ENCODE measurements at regions not wholly inside any gene's neighbourhood (a gene's known extent, or its start where the extent isn't known, plus 50 kb on each side); places are given as distances from the start of the nearest gene placed in this dataset.
A peak's percentile ranks its signal among the peaks of the same experiment; 100 is the strongest.

DNA sequence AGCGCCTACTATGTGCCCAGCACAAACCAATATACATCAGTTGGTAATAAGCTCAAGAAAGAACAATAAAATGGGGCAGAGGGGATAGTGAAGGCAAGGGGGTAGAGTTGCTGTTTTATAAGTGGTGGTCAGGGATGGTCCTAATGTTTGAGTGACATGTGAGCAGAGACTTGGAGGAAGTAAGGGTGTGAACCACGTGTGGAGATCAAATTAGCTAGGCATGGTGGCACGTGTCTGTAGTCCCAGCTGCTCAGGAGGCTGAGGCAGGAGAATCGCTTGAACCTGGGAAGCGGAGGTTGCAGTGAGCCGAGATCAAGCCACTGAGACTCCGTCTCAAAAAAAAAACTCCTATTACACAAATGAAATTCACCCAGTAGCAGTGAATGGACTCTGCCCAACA lies 56.5 kb downstream of the IRX6 start:
- Mint-ChIP-seq H3K36me3 (no peaks in the 10 kb centered on the region), H3K4me3 (no peak overlapping the region), H3K27me3 (peaks cover 7% of the 10 kb centered on the region), H3K9me3 (peaks cover 0 to 2% (median 0%) of the 10 kb centered on the region in 7 donors), H3K27ac (no peak overlapping the region), H3K4me1 (no peaks in the 10 kb centered on the region)
- no peak for DNase-seq
- Histone ChIP-seq H3K4me3 (ENCODE audit: low read depth, low read length) (no peak overlapping the region), H3K9me3 (ENCODE audit: control insufficient read depth in 2 of 2, low read length in 2 of 2) (no peaks in the 10 kb centered on the region), H3K27me3 (ENCODE audit: control insufficient read depth, insufficient read depth, low read length) (no peaks in the 10 kb centered on the region), H3K36me3 (ENCODE audit: control insufficient read depth, insufficient read depth, low read length) (no peaks in the 10 kb centered on the region), H3K27ac (ENCODE audit: insufficient read depth, low read length, poor library complexity, severe bottlenecking) (no peak overlapping the region), H3K4me1 (ENCODE audit: control insufficient read depth, insufficient read depth, low read length, poor library complexity, severe bottlenecking) (no peaks in the 10 kb centered on the region)
- ATAC-seq (ENCODE audit: low read depth in 2 of 2), result no peak

DNA sequence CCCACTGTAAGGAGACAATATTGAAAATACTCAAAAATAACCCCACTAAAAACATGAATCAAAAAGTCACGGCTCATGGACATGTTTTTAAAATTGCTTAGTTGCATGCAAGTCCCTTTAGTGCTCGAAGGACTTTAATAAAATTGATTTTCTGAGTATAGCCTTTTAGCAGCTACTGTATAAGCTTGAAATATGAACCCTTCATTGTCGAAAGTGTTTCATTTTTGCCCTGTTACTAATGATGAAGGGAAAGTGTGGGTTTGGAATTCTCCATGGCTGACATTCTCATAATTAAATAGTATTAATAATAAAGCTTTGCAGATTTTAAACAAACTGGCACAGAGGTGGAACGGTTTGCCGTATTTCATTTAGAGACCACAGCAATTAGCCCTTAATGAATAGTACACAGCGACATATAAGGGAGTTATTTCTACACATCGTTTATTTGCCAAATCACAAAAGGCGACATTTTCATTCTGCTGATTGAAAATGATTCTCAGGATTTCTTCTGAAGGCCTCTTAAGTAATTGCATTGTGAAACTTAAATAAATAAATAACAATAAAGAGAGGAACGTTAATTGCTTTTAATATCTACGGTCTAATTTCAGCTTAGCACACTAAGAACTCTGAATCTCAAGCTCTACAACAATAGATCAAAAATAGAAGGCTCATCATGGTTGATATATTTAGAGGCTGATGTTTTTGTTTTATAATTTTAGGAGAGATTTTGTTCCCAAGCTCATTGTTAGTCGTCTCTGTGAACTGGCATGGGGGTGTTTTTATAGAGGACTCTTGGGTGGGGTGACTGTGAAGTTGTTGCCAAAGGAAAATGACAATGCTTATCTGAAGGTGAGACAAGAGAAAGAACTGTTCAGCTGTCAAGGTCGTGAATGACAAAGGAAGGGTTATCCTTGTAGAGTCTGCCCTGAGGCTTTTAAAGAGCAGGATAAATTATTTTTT lies 60.6 kb downstream of the IRX6 start:
- no peaks in the 10 kb centered on the region for H3K27me3 ChIP-seq (ENCODE audit: control insufficient read depth, insufficient read depth, low read length)
- H3K4me3 ChIP-seq (ENCODE audit: low read depth, low read length), result no peak overlapping the region
- Mint-ChIP-seq H3K27ac (no peak overlapping the region), H3K9me3 (peaks cover 0 to 2% (median 0%) of the 10 kb centered on the region in 7 donors), H3K27me3 (peaks cover 4% of the 10 kb centered on the region), H3K4me1 (no peaks in the 10 kb centered on the region), H3K4me3 (no peak overlapping the region), H3K36me3 (no peaks in the 10 kb centered on the region)
- no peaks in the 10 kb centered on the region for H3K36me3 ChIP-seq (ENCODE audit: control insufficient read depth, insufficient read depth, low read length)
- H3K4me1 ChIP-seq (ENCODE audit: control insufficient read depth, insufficient read depth, low read length, poor library complexity, severe bottlenecking), result no peaks in the 10 kb centered on the region
- H3K27ac ChIP-seq (ENCODE audit: insufficient read depth, low read length, poor library complexity, severe bottlenecking), result no peak overlapping the region
- ATAC-seq (ENCODE audit: low read depth in 2 of 2) (no peak), DNase-seq (no peak)
- H3K9me3 ChIP-seq (ENCODE audit: control insufficient read depth in 2 of 2, low read length in 2 of 2), result no peaks in the 10 kb centered on the region

DNA sequence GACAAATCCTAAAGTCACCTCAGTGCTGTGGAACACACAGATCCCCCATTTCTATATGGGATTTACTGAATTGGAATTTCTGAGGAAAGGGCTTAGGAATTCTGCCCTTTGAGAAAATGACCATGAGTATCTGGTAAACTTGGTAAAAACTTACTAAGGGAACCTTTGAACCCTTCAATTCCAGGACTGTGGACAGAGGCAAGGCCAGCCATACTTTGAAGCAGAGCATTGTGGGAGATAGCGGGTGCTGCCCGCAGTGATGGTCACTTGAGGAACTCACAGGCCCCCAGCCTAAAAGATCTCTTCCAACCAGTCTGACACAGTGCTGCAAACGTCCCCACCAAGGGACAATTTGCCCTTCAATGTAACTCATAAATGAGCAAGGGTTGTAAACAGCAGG lies 61.4 kb downstream of the IRX6 start:
- Histone ChIP-seq H3K4me1 (ENCODE audit: control insufficient read depth, insufficient read depth, low read length, poor library complexity, severe bottlenecking) (no peaks in the 10 kb centered on the region), H3K27me3 (ENCODE audit: control insufficient read depth, insufficient read depth, low read length) (no peaks in the 10 kb centered on the region), H3K4me3 (ENCODE audit: low read depth, low read length) (no peak overlapping the region), H3K36me3 (ENCODE audit: control insufficient read depth, insufficient read depth, low read length) (no peaks in the 10 kb centered on the region), H3K9me3 (ENCODE audit: control insufficient read depth in 2 of 2, low read length in 2 of 2) (no peaks in the 10 kb centered on the region), H3K27ac (ENCODE audit: insufficient read depth, low read length, poor library complexity, severe bottlenecking) (no peak overlapping the region)
- H3K27me3 Mint-ChIP-seq, result peaks cover 4% of the 10 kb centered on the region
- no peaks in the 10 kb centered on the region for H3K4me1 Mint-ChIP-seq
- H3K36me3 Mint-ChIP-seq, result no peaks in the 10 kb centered on the region
- ATAC-seq (ENCODE audit: low read depth in 2 of 2) (no peak), DNase-seq (no peak)
- H3K4me3 Mint-ChIP-seq, result no peak overlapping the region
- no peaks in the 10 kb centered on the region for H3K9me3 Mint-ChIP-seq
- H3K27ac Mint-ChIP-seq, result peak overlapping the region in 1 of 3 donors; percentile 87

DNA sequence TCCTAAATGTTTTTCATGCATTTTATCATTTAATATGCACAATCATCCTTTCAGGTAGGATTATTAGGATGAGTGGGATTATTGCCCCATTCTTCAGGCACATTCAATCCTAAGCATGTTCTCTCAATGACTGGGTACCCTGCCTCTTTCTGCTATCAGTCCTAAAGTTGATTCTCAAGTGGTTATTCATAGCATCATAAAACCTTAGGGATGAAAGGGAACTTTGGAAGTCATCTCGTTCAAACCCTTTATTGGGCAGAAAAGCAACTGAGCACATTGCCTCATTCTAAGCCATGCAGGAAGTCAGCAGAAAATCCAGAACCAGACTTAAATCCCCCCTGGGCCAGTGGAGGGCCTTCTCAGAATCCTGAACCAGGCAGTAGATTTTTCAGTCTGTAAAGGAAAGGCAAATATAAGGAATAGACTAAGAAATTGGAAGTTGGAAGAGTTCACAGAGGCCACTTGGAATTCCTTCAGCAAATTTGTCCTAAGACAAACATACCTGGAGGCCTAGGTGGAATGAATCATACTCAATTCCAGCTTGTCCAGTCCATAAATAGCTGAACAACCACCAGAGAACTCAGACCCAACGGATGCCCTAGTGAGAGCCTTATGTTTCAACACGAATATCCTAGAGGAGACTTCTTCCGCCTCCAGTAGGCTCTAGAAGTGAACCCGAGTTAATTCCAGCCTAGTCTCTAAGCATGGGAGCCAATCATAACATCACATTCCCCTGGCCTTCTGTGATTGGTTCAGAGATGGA lies 62.7 kb downstream of the IRX6 start:
- H3K27me3 ChIP-seq (ENCODE audit: control insufficient read depth, insufficient read depth, low read length), result no peaks in the 10 kb centered on the region
- Mint-ChIP-seq H3K27ac (no peak overlapping the region), H3K4me1 (no peaks in the 10 kb centered on the region), H3K9me3 (no peaks in the 10 kb centered on the region), H3K36me3 (no peaks in the 10 kb centered on the region), H3K27me3 (peaks cover 4% of the 10 kb centered on the region), H3K4me3 (no peak overlapping the region)
- no peak overlapping the region for H3K27ac ChIP-seq (ENCODE audit: insufficient read depth, low read length, poor library complexity, severe bottlenecking)
- no peak overlapping the region for H3K4me3 ChIP-seq (ENCODE audit: low read depth, low read length)
- no peaks in the 10 kb centered on the region for H3K9me3 ChIP-seq (ENCODE audit: control insufficient read depth in 2 of 2, low read length in 2 of 2)
- no peaks in the 10 kb centered on the region for H3K36me3 ChIP-seq (ENCODE audit: control insufficient read depth, insufficient read depth, low read length)
- no peak for DNase-seq
- no peak for ATAC-seq (ENCODE audit: low read depth in 2 of 2)
- no peaks in the 10 kb centered on the region for H3K4me1 ChIP-seq (ENCODE audit: control insufficient read depth, insufficient read depth, low read length, poor library complexity, severe bottlenecking)

GRCh38 chr16:55388131-55388862 lies 64.3 kb downstream of the IRX6 start:
- Mint-ChIP-seq H3K27ac (no peak overlapping the region), H3K36me3 (no peaks in the 10 kb centered on the region), H3K27me3 (peaks cover 4% of the 10 kb centered on the region), H3K4me3 (no peak overlapping the region), H3K4me1 (no peaks in the 10 kb centered on the region), H3K9me3 (no peaks in the 10 kb centered on the region)
- Histone ChIP-seq H3K27me3 (ENCODE audit: control insufficient read depth, insufficient read depth, low read length) (no peaks in the 10 kb centered on the region), H3K4me3 (ENCODE audit: low read depth, low read length) (no peak overlapping the region), H3K27ac (ENCODE audit: insufficient read depth, low read length, poor library complexity, severe bottlenecking) (no peak overlapping the region), H3K36me3 (ENCODE audit: control insufficient read depth, insufficient read depth, low read length) (no peaks in the 10 kb centered on the region), H3K9me3 (ENCODE audit: control insufficient read depth in 2 of 2, low read length in 2 of 2) (no peaks in the 10 kb centered on the region), H3K4me1 (ENCODE audit: control insufficient read depth, insufficient read depth, low read length, poor library complexity, severe bottlenecking) (no peaks in the 10 kb centered on the region)
- no peak for DNase-seq
- ATAC-seq (ENCODE audit: low read depth in 2 of 2), result no peak

- H3K27ac ChIP-seq (ENCODE audit: insufficient read depth, low read length, poor library complexity, severe bottlenecking), result no peak overlapping the region
- Mint-ChIP-seq H3K4me1 (no peaks in the 10 kb centered on the region), H3K27ac (no peak overlapping the region), H3K27me3 (peaks cover 4% of the 10 kb centered on the region), H3K36me3 (no peaks in the 10 kb centered on the region), H3K9me3 (no peaks in the 10 kb centered on the region), H3K4me3 (no peak overlapping the region)
- H3K9me3 ChIP-seq (ENCODE audit: control insufficient read depth in 2 of 2, low read length in 2 of 2), result no peaks in the 10 kb centered on the region
- ATAC-seq (ENCODE audit: low read depth in 2 of 2) (no peak), DNase-seq (no peak)
- no peaks in the 10 kb centered on the region for H3K4me1 ChIP-seq (ENCODE audit: control insufficient read depth, insufficient read depth, low read length, poor library complexity, severe bottlenecking)
- H3K36me3 ChIP-seq (ENCODE audit: control insufficient read depth, insufficient read depth, low read length), result no peaks in the 10 kb centered on the region
- H3K27me3 ChIP-seq (ENCODE audit: control insufficient read depth, insufficient read depth, low read length), result no peaks in the 10 kb centered on the region
- no peak overlapping the region for H3K4me3 ChIP-seq (ENCODE audit: low read depth, low read length)
Measured at GRCh38 chr16:55389426-55390073, 65.5 kb downstream of the IRX6 start.

DNA sequence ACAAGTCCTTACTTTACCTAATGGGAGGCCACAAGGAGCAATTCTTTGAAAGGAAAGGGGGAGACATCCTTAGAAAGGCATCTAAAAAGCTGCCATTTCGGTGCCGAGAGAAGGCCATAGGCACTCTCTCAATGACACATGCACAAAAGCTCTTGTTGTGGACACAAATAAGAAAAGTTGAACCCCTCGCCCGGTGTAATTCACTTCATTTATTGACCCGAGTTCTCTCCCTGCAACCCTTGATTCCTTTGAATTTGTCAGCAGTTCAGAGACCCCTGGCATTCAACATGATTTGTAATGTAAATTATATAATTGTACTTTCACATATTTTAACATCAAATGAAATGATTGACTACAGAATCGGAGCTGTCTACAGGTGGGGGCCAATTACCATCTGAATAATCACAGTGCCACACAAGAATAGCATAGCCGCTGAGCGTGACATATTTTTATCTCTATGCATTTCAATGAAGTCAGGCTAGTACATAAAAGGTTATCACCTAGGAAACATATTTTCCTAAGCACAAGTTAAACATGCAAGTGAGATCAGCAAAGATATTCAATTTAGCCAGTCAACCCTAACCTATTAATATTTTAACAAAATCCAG lies 66.7 kb downstream of the IRX6 start:
- H3K27me3 Mint-ChIP-seq, result no peaks in the 10 kb centered on the region
- no peaks in the 10 kb centered on the region for H3K9me3 ChIP-seq (ENCODE audit: control insufficient read depth in 2 of 2, low read length in 2 of 2)
- H3K36me3 ChIP-seq (ENCODE audit: control insufficient read depth, insufficient read depth, low read length), result no peaks in the 10 kb centered on the region
- H3K27me3 ChIP-seq (ENCODE audit: control insufficient read depth, insufficient read depth, low read length), result no peaks in the 10 kb centered on the region
- no peak overlapping the region for H3K27ac Mint-ChIP-seq
- H3K9me3 Mint-ChIP-seq, result no peaks in the 10 kb centered on the region
- H3K4me3 ChIP-seq (ENCODE audit: low read depth, low read length), result no peak overlapping the region
- DNase-seq (no peak), ATAC-seq (ENCODE audit: low read depth in 2 of 2) (no peak)
- H3K36me3 Mint-ChIP-seq, result no peaks in the 10 kb centered on the region
- no peaks in the 10 kb centered on the region for H3K4me1 Mint-ChIP-seq
- H3K4me3 Mint-ChIP-seq, result no peak overlapping the region
- H3K27ac ChIP-seq (ENCODE audit: insufficient read depth, low read length, poor library complexity, severe bottlenecking), result no peak overlapping the region
- no peaks in the 10 kb centered on the region for H3K4me1 ChIP-seq (ENCODE audit: control insufficient read depth, insufficient read depth, low read length, poor library complexity, severe bottlenecking)

All from CD4-positive, CD25-positive, alpha-beta regulatory T cell (primary cell).